Peyer's patch (tissue), 4 donors: ENCODE measurements at regions not wholly inside any gene's neighbourhood (a gene's known extent, or its start where the extent isn't known, plus 50 kb on each side); places are given as distances from the start of the nearest gene placed in this dataset.

ENCODE experiments used
- DNase-seq, 3 donors: peaks; one replicate each; pipeline ENCODE4 v3.0.0-alpha.2; 2017 to 2019
- H3K27ac ChIP-seq, 4 donors: fragments of 200-600 bp; sonication (generic); one replicate each; pipeline ENCODE4 v1.5.1; 2016 to 2019
- H3K27me3 ChIP-seq, 2 donors: fragments of 200-600 bp; sonication (generic); one replicate each; pipeline ENCODE4 v1.5.1; 2019
- H3K36me3 ChIP-seq, 3 donors: fragments of 200-600 bp; sonication (generic); one replicate each; pipeline ENCODE4 v1.5.1; 2016 to 2019
- H3K4me1 ChIP-seq, 4 donors: fragments of 200-600 bp; sonication (generic); one replicate each; pipeline ENCODE4 v1.5.1; 2016 to 2019
- H3K4me3 ChIP-seq, 4 donors: fragments of 200-600 bp; sonication (generic); 1 replicate in 3 of 4; 2 replicates in 1 of 4; pipeline ENCODE4 v1.5.1; 2016 to 2019; ENCODE audit warnings: mild to moderate bottlenecking in 1 of 4
- H3K9me3 ChIP-seq, 4 donors: fragments of 200-600 bp; sonication (generic); one replicate each; pipeline ENCODE4 v1.5.1; 2016 to 2019; ENCODE audit warnings: mild to moderate bottlenecking in 1 of 4
- POLR2A ChIP-seq, 2 donors: fragments of 450-650 bp; IDR thresholded peaks; one replicate each; pipeline ENCODE4 v1.5.1; 2017; ENCODE audit warnings: antibody characterized with exemption in 2 of 2, mild to moderate bottlenecking in 2 of 2, moderate library complexity in 2 of 2
- TF ChIP-seq, protein P1 (sequence below), 6 experiments: fragments of 450-650 bp in 4 of 6; fragments of 200-600 bp in 2 of 6; sonication (generic) in 1 of 6; IDR thresholded peaks; one replicate each; pipeline ENCODE4 v1.5.1; 2017 to 2019; ENCODE audit warnings: antibody characterized with exemption in 6 of 6, mild to moderate bottlenecking in 3 of 6, moderate library complexity in 1 of 6

DNA sequence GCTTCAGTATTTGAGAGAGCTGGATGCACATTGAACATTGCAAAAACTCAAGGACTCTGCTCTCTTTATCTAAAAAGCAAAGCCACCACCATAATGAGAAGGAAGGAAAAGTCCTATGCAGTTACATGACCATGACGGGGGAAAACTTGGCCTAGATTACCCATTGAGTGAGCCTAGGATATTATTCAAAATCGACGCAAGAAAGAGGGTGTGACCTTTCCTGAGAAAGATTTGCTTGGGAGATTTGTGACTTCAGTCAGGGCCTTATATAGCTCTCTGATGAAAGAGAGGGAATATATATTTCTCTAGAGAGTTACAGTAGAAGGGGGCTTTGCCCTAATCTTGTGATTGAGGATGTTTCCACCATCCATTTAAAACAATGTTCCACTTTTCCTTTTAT is 153.0 kb upstream of the DPYD start:
- TF ChIP-seq, protein P1, sequence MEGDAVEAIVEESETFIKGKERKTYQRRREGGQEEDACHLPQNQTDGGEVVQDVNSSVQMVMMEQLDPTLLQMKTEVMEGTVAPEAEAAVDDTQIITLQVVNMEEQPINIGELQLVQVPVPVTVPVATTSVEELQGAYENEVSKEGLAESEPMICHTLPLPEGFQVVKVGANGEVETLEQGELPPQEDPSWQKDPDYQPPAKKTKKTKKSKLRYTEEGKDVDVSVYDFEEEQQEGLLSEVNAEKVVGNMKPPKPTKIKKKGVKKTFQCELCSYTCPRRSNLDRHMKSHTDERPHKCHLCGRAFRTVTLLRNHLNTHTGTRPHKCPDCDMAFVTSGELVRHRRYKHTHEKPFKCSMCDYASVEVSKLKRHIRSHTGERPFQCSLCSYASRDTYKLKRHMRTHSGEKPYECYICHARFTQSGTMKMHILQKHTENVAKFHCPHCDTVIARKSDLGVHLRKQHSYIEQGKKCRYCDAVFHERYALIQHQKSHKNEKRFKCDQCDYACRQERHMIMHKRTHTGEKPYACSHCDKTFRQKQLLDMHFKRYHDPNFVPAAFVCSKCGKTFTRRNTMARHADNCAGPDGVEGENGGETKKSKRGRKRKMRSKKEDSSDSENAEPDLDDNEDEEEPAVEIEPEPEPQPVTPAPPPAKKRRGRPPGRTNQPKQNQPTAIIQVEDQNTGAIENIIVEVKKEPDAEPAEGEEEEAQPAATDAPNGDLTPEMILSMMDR (IDR thresholded peaks at IDR 0.05) = no peak
- no peak for TF ChIP-seq POLR2A (IDR thresholded peaks at IDR 0.05)
- Histone ChIP-seq H3K4me3 (no peak overlapping the region), H3K27me3 (no peaks in the 10 kb centered on the region), H3K27ac (no peak overlapping the region), H3K9me3 (no peaks in the 10 kb centered on the region), H3K36me3 (no peaks in the 10 kb centered on the region), H3K4me1 (no peaks in the 10 kb centered on the region)
- no peak for DNase-seq

DNA sequence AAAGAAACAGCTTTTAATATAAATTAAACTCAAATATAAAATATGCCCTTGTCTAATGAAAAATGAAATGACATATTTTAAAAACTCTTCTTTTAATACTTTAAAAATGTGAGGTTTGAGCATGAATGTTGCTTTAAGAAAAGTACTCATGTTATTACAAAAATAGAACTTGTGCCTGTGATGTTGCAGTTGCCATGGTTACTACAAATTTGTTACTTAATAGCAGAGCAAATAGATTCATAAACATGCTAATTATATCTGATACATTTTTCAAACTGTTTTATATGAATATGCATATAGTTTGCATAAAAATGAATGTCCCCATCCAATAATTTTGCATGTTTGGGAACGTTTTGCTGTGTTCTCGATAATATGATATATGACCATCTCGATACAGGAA is 152.3 kb upstream of the DPYD start:
- Histone ChIP-seq H3K9me3 (no peaks in the 10 kb centered on the region), H3K36me3 (no peaks in the 10 kb centered on the region), H3K27me3 (no peaks in the 10 kb centered on the region), H3K4me1 (no peaks in the 10 kb centered on the region), H3K4me3 (no peak overlapping the region), H3K27ac (no peak overlapping the region)
- TF ChIP-seq, protein P1 (IDR thresholded peaks at IDR 0.05) = no peak
- no peak for TF ChIP-seq POLR2A (IDR thresholded peaks at IDR 0.05)
- no peak for DNase-seq

DNA sequence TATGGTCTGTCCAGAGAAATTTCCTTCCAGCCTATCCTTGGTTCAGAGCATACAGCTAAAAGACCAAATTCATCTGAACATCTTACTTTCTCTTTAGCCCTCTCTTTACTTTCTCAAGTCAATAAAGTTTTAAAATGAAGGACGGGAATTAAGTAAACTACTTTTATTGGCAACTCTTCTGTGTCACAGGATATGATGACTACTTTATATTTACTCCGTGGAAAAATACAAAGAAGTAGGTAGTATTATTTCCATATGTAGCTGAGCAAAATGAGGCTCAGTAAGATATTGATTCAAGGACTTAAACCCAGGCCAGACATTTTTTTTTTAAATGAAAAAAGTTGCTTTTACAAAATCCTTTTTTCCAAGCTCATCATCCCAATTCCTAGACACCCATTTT is 151.2 kb upstream of the DPYD start:
- H3K36me3 ChIP-seq = no peaks in the 10 kb centered on the region
- no peak overlapping the region for H3K4me3 ChIP-seq
- H3K27ac ChIP-seq = no peak overlapping the region
- TF ChIP-seq, protein P1 (IDR thresholded peaks at IDR 0.05) = no peak
- TF ChIP-seq POLR2A (IDR thresholded peaks at IDR 0.05) = no peak
- H3K4me1 ChIP-seq = no peaks in the 10 kb centered on the region
- H3K9me3 ChIP-seq = no peaks in the 10 kb centered on the region
- no peak for DNase-seq
- no peaks in the 10 kb centered on the region for H3K27me3 ChIP-seq

DNA sequence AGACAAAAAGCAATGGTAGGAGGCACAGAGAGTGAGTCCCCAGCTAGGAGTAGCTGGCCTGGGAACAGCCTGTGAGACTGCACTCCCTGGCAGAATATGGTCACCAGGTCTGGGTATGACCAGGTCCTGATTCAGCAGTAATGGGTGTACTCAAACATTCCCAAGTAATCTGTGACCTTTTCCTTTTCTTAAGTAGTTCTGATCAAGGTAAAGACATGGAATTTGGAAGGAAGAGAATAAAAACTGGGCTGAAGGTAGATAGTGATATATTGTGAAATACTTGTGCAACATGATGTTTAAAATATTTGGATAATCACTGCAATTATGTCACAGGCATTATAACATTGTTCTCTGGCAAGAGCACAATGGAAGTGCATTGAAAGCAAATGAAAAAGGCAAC is 147.2 kb upstream of the DPYD start:
- Histone ChIP-seq H3K4me1 (no peaks in the 10 kb centered on the region), H3K27me3 (no peaks in the 10 kb centered on the region), H3K27ac (no peak overlapping the region), H3K36me3 (no peaks in the 10 kb centered on the region), H3K9me3 (no peaks in the 10 kb centered on the region), H3K4me3 (no peak overlapping the region)
- no peak for TF ChIP-seq POLR2A (IDR thresholded peaks at IDR 0.05)
- TF ChIP-seq, protein P1 (IDR thresholded peaks at IDR 0.05) = no peak
- DNase-seq = no peak

DNA sequence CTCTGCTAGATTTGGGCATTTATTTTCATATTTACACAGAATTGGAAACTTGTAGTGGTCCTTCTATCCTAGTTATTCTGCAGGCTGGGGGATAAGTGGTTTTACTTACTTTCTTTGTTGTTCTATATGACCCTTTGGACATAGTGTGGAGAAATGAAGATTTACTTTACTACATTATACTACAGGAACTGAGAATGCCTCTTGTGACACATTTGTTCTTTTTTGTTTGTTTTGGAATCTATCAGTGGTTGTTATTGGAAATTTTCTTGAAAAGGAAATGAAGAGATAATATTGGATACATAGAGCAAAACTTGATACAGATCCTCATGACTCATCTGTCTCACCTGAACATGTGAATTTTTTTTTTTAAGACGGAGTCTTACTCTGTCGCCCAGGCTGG is 146.1 kb upstream of the DPYD start:
- no peak for DNase-seq
- Histone ChIP-seq H3K4me1 (no peaks in the 10 kb centered on the region), H3K9me3 (no peaks in the 10 kb centered on the region), H3K4me3 (no peak overlapping the region), H3K27ac (no peak overlapping the region), H3K36me3 (no peaks in the 10 kb centered on the region), H3K27me3 (no peaks in the 10 kb centered on the region)
- TF ChIP-seq, protein P1 (IDR thresholded peaks at IDR 0.05) = no peak
- no peak for TF ChIP-seq POLR2A (IDR thresholded peaks at IDR 0.05)

DNA sequence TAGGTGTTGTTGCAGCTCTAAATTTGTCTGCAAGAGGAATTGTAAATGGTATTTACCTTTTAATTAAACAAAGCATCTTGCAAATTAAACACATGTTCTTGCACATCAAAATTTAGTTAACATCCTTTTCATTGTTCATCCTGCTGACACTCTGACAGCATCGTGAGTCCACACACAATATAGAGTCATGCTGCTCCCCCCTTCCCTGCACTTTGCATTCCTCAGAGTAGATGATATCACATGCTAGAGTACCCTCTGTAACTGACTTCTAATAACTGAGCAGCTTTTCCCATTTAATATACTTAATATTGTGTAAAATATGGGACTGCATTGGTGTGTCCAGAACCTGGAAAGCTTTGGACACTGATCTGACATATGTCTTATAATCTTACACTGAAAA is 138.8 kb upstream of the DPYD start:
- TF ChIP-seq POLR2A (IDR thresholded peaks at IDR 0.05) = no peak
- TF ChIP-seq, protein P1 (IDR thresholded peaks at IDR 0.05) = no peak
- Histone ChIP-seq H3K4me3 (no peak overlapping the region), H3K4me1 (no peaks in the 10 kb centered on the region), H3K9me3 (no peaks in the 10 kb centered on the region), H3K27ac (no peak overlapping the region), H3K27me3 (no peaks in the 10 kb centered on the region), H3K36me3 (no peaks in the 10 kb centered on the region)
- no peak for DNase-seq
